ENCODE measurements at regions not wholly inside any gene's neighbourhood (a gene's known extent, or its start where the extent isn't known, plus 50 kb on each side); places are given as distances from the start of the nearest gene placed in this dataset.

DNA sequence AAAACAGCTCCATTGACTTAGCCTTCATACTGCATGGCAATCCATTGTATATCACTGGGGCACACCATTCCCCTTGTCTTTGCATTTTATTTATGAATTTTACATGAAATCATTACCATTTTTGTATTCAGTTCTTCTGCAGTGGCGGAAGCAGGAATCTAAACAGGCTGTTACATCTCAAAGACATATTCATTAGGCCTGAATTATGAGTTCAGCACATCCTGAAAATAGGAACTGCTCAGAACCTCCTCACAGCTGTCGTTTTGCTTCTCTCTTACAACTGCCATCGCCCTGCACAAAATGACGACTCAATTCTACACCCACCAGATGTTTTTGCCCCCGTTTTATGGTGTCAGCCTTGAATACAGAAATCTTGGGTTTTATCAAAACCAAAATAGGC, 474.4 kb upstream of the MAGEB18 start:
- no peak for ATAC-seq (ENCODE audit: low FRiP score)
- no peak for DNase-seq (ENCODE audit: low spot score)
- TF ChIP-seq, protein P1, sequence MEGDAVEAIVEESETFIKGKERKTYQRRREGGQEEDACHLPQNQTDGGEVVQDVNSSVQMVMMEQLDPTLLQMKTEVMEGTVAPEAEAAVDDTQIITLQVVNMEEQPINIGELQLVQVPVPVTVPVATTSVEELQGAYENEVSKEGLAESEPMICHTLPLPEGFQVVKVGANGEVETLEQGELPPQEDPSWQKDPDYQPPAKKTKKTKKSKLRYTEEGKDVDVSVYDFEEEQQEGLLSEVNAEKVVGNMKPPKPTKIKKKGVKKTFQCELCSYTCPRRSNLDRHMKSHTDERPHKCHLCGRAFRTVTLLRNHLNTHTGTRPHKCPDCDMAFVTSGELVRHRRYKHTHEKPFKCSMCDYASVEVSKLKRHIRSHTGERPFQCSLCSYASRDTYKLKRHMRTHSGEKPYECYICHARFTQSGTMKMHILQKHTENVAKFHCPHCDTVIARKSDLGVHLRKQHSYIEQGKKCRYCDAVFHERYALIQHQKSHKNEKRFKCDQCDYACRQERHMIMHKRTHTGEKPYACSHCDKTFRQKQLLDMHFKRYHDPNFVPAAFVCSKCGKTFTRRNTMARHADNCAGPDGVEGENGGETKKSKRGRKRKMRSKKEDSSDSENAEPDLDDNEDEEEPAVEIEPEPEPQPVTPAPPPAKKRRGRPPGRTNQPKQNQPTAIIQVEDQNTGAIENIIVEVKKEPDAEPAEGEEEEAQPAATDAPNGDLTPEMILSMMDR (IDR thresholded peaks at IDR 0.05) = no peak

DNA sequence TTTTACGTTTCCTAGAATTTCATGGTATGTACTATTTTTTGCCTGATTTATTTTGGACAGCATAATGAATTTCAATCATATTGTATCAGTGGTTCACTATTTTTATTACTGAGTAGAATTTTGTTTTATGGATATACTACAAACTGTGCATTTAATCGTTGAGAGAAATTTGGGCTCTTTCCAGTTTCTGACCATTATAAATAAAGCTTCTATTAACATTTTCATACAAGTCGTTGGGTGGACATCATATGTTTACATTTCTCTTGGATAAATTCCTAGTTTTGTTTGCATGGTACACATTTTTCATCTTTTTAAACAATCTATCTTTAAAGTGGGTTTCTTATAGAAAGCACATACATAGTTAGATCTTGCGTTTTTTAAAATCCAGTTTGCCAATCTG, 472.7 kb upstream of the MAGEB18 start:
- ATAC-seq (ENCODE audit: low FRiP score) = no peak
- TF ChIP-seq, protein P1 (IDR thresholded peaks at IDR 0.05) = no peak
- DNase-seq (ENCODE audit: low spot score) = no peak

DNA sequence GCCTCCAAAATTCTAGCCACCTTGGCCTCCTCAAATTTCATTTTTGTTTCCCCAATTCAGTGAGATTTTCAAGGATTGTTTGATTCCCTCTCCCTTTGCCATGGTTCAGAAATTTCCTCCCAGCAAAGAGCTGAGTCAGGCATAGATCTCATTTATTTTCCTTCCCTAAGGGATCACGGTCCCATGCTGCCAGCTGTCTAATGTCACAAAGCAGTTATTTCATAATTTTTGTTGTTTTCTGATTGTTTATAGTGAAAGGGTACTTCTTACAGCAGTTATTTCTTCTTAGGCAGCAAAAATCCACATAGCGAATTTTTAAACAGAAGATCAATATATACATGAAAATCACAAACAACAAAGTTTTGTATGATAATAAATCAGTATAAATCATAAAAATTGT, 470.5 kb upstream of the MAGEB18 start:
- ATAC-seq (ENCODE audit: low FRiP score) = no peak
- DNase-seq (ENCODE audit: low spot score) = no peak
- TF ChIP-seq, protein P1 (IDR thresholded peaks at IDR 0.05) = no peak

DNA sequence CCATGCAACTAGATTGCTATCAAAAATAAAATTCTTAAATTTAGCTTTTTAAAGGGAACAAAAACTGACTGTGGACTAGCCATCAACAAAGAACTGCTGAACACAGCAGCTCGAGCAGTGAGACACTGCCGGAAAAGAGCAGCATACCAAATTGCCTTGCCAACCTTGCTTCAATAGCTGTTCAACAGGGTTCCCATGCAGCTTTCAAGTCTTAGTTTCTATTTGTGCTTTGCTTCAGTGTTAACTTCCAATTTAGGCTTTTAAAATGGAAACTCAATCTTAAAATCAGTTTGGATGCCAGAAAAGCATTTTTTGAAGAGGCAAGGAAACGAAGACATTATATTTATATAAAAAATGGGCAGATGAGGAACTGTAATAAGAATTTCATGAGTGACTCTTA, 463.4 kb upstream of the MAGEB18 start:
- ATAC-seq (ENCODE audit: low FRiP score) (no peak), DNase-seq (ENCODE audit: low spot score) (no peak)
- TF ChIP-seq, protein P1 (IDR thresholded peaks at IDR 0.05) = no peak

DNA sequence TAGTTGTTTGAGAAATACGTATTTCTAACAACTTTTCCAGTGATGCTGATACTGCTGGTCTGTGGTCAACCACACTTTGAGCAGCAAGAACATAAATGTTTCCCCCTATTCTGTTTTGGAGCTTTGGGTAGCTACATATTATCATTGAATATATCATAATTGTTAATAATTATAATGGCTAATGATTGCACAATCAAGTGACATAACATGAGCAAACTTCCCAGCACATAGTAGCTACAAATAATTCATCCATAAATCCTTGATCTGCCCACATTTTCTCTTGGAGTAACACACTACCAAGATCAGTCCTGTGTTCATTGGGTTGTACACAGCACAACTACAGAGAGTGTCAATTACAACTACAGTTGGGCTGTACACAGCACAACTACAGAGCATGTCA, 436.3 kb upstream of the MAGEB18 start:
- TF ChIP-seq, protein P1 (IDR thresholded peaks at IDR 0.05) = no peak
- no peak for DNase-seq (ENCODE audit: low spot score)
- ATAC-seq (ENCODE audit: low FRiP score) = no peak

DNA sequence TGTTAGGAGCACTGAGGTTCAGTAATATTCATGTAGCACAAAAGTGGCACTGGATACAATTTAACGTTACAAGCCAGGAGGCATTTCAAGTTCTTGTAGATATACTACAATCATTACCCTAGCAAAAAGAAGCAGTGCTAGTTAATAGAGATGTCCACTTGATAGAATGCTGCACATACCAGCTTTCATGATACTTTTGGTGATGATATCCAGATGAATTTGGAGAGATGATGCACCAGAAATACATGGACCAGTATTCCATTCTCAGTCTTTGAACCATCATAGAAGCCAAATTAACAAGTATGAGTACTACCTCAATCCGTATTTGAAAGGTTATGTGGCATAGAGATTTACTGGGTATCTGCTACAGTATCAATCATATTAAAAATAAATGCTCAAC, 421.0 kb upstream of the MAGEB18 start:
- TF ChIP-seq, protein P1 (IDR thresholded peaks at IDR 0.05) = no peak
- DNase-seq (ENCODE audit: low spot score) = no peak
- no peak for ATAC-seq (ENCODE audit: low FRiP score)

DNA sequence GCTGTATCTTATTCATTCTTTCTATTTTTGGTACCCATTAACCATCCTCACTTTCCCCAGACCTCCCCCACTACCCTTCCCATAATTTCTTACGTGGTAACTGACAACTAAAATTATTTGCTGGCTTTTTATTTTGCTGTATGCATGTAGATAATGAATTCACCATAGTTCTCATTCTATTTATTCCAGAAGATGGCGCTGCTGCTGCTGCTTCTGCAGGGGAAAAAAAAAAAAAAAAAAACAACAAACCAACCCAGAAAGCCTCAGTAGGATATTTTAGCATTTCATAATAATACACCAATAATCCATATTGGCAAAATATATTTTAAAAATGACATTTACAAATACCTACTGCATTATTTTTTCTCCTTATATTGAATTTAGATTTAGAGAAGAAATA, 416.6 kb upstream of the MAGEB18 start:
- TF ChIP-seq, protein P1 (IDR thresholded peaks at IDR 0.05) = no peak
- DNase-seq (ENCODE audit: low spot score) (no peak), ATAC-seq (ENCODE audit: low FRiP score) (no peak)

All from omental fat pad (tissue), 3 donors.